Heart left ventricle (tissue), 16 donors: ENCODE measurements at regions not wholly inside any gene's neighbourhood (a gene's known extent, or its start where the extent isn't known, plus 50 kb on each side); places are given as distances from the start of the nearest gene placed in this dataset.

Experiments
- ATAC-seq, 4 donors: fragments of 200-7000 bp; cut with Tn5 transposase; one replicate each; pipeline ENCODE4 v1.9.1; 2020 to 2022; ENCODE audit warnings: moderate library complexity in 4 of 4, mild to moderate bottlenecking in 3 of 4, moderate number of reproducible peaks in 1 of 4
- DNase-seq, 5 donors: peaks; one replicate each; pipeline ENCODE4 v3.0.0-alpha.2; 2020
- H3K27ac ChIP-seq, 12 donors: fragments of 200-600 bp; sonication (generic) in 4 of 12; one replicate each; pipeline versions ENCODE4 v1.5.0 to v1.8.0; 2016 to 2022; ENCODE audit warnings: mild to moderate bottlenecking in 2 of 12
- H3K27me3 ChIP-seq, 9 donors: fragments of 200-600 bp; sonication (generic) in 2 of 9; one replicate each; pipeline versions ENCODE4 v1.5.1 to v1.8.0; 2016 to 2022; ENCODE audit warnings: mild to moderate bottlenecking in 3 of 9
- H3K36me3 ChIP-seq, 9 donors: fragments of 200-600 bp; sonication (generic) in 2 of 9; one replicate each; pipeline versions ENCODE4 v1.5.0 to v1.8.0; 2018 to 2022; ENCODE audit warnings: mild to moderate bottlenecking in 2 of 9
- H3K4me1 ChIP-seq, 12 donors: fragments of 200-600 bp; sonication (generic) in 4 of 12; one replicate each; pipeline versions ENCODE4 v1.5.0 to v1.8.0; 2016 to 2022; ENCODE audit warnings: mild to moderate bottlenecking in 3 of 12
- H3K4me3 ChIP-seq, 12 donors: fragments of 200-600 bp; sonication (generic) in 4 of 12; one replicate each; pipeline versions ENCODE4 v1.5.0 to v1.8.0; 2017 to 2022; ENCODE audit warnings: mild to moderate bottlenecking in 9 of 12, moderate library complexity in 4 of 12
- H3K9me3 ChIP-seq, 12 donors: fragments of 200-600 bp; sonication (generic) in 4 of 12; one replicate each; pipeline versions ENCODE4 v1.5.0 to v1.8.0; 2016 to 2022; ENCODE audit warnings: mild to moderate bottlenecking in 1 of 12
- CTCF ChIP-seq, 12 donors: fragments of 200-600 bp; sonication (generic) in 4 of 12; IDR thresholded peaks; one replicate each; pipeline versions ENCODE4 v1.5.0 to v1.8.0; 2018 to 2022; ENCODE audit warnings: antibody characterized with exemption in 12 of 12, mild to moderate bottlenecking in 5 of 12
- POLR2A ChIP-seq, 2 donors: fragments of 450-650 bp; IDR thresholded peaks; one replicate each; pipeline ENCODE4 v1.6.1; 2017; ENCODE audit warnings: antibody characterized with exemption in 2 of 2, mild to moderate bottlenecking in 2 of 2, moderate library complexity in 2 of 2
- WGBS, 4 donors: extraction: QIAGEN DNeasy Blood & Tissue Kit in 2 of 4; methylation state at CpG; one replicate each; pipeline versions ENCODE4 v1.1.5 to v1.1.7; 2013 to 2018; 5-methylcytosine and 5-hydroxymethylcytosine counted together
- intact Hi-C, 10 donors: fragments of 100-400 bp; cut with DNase I; formaldehyde crosslinking; loops; one replicate each; pipeline versions ENCODE4 v1.11.1 to v1.14.2; 2022
- donor health status: ischemic (EF 13 %, LVEDD 7.1; RV severe dilation, severe dysfunction).
- donor health status: healthy with polysubstance abuse.
- donor health status: DM: no; HTN: yes; CAD: no.
- donor health status: DM: no; HTN: no; CAD: no.
- donor health status: ischemic (EF 25% LVEDD 6.9; RV normal size, moderate dysfunction).
- donor health status: ischemic (EF 25% LVEDD 5.7; RV mildly dilated, moderate dysfunction).
- donor health status: healthy.
- donor health status: DM: yes; HTN: yes; CAD: no.
- donor health status: ischemic (EF 35%, LVEDD 5.7; RV mildly dilated, moderate dysfunction).
- donor health status: nonischemic (EF 11% LVEDD 7.7; RV severe dilation, severe dysfunction).
- donor health status: DM: yes; HTN: yes; CAD: no.
- donor health status: PGD.
- donor health status: ischemic (EF 29% LVEDD 5.4; RV normal size, mild dysfunction).
- donor health status: nonischemic (EF 23%, LVEDD 6.1; RV moderate dilation, normal function).

GRCh38 chr2:204312105-204312504 lies 233.2 kb upstream of the PARD3B start:
- Histone ChIP-seq H3K9me3 (no peaks in the 10 kb centered on the region), H3K4me1 (peaks cover 0 to 7% (median 0%) of the 10 kb centered on the region in 12 donors), H3K4me3 (no peak overlapping the region), H3K36me3 (no peaks in the 10 kb centered on the region), H3K27ac (no peak overlapping the region), H3K27me3 (no peaks in the 10 kb centered on the region)
- ATAC-seq, result no peak
- 64 to 79% (median 71%) methylated on average over 8 of the region's 8 CpGs for WGBS, 4 donors
- TF ChIP-seq POLR2A (IDR thresholded peaks at IDR 0.05) (no peak), CTCF (IDR thresholded peaks at IDR 0.05) (no peak)
- DNase-seq, result no peak
- intact Hi-C loops, result no loop called here

- ATAC-seq, result peak in 1 of 4 donors; percentile 86
- Histone ChIP-seq H3K9me3 (no peaks in the 10 kb centered on the region), H3K36me3 (no peaks in the 10 kb centered on the region), H3K4me3 (no peak overlapping the region), H3K27ac (peak overlapping the region in 3 of 12 donors; percentile 19 to 32 (median 32)), H3K4me1 (peaks cover 0 to 7% (median 0%) of the 10 kb centered on the region in 12 donors), H3K27me3 (no peaks in the 10 kb centered on the region)
- TF ChIP-seq CTCF (IDR thresholded peaks at IDR 0.05) (no peak), POLR2A (IDR thresholded peaks at IDR 0.05) (no peak)
- WGBS, 4 donors, result 59 to 72% (median 62%) methylated on average over 1 of the region's 1 CpG
- peak in 2 of 5 donors; percentile 18 to 31 for DNase-seq
- intact Hi-C loops, result no loop called here
Measured at GRCh38 chr2:204313256-204313655, 232.0 kb upstream of the PARD3B start.

- H3K36me3 ChIP-seq, result no peaks in the 10 kb centered on the region
- ATAC-seq (no peak), DNase-seq (no peak)
- WGBS, 4 donors, result 86 to 92% (median 87%) methylated on average over 13 of the region's 13 CpGs
- no peak overlapping the region for H3K4me3 ChIP-seq
- H3K4me1 ChIP-seq, result peaks cover 0 to 7% (median 0%) of the 10 kb centered on the region in 12 donors
- no peak for TF ChIP-seq CTCF (IDR thresholded peaks at IDR 0.05)
- no peak for TF ChIP-seq POLR2A (IDR thresholded peaks at IDR 0.05)
- H3K27me3 ChIP-seq, result no peaks in the 10 kb centered on the region
- intact Hi-C loops, result no loop called here
- H3K27ac ChIP-seq, result no peak overlapping the region
- no peaks in the 10 kb centered on the region for H3K9me3 ChIP-seq
Measured at GRCh38 chr2:204315236-204315662, 230.0 kb upstream of the PARD3B start.

DNA sequence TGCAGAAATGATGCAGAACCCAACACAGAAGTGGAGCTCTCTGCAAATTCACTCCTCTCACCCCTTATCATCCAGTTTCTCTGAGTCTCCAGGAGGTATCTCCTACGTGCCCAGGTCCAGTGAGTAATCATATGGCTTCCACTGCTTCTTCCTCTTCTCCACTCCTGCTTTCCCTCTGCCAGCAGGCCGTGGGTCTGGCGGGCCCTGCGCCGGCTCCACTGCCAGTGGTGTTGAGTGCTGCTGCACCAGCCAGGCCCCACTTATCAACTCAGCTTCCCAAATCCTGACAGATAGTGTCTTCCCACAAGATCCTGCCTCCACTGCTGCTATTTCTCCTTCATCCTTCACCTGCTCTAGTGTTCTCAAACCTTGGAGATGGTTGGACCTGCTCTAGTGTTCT lies 227.6 kb upstream of the PARD3B start:
- no peak for ATAC-seq
- Histone ChIP-seq H3K36me3 (no peaks in the 10 kb centered on the region), H3K9me3 (no peaks in the 10 kb centered on the region), H3K27me3 (no peaks in the 10 kb centered on the region), H3K4me1 (peaks cover 0 to 17% (median 4%) of the 10 kb centered on the region in 12 donors), H3K4me3 (no peak overlapping the region), H3K27ac (no peak overlapping the region)
- TF ChIP-seq CTCF (IDR thresholded peaks at IDR 0.05), result no peak
- intact Hi-C loops, result no loop called here
- DNase-seq, result no peak
- WGBS, 4 donors, result 79 to 86% (median 84%) methylated on average over 5 of the region's 5 CpGs
